HG03175 (cell line): ENCODE measurements at regions not wholly inside any gene's neighbourhood (a gene's known extent, or its start where the extent isn't known, plus 50 kb on each side); places are given as distances from the start of the nearest gene placed in this dataset.

Experiments used
- ATAC-seq: cut with Tn5 transposase; IDR thresholded peaks from one replicate; pipeline ENCODE4 v1.9.1; 2021; ENCODE audit warnings: mild to moderate bottlenecking, moderate library complexity; ENCODE audit not compliant: unreplicated experiment

DNA sequence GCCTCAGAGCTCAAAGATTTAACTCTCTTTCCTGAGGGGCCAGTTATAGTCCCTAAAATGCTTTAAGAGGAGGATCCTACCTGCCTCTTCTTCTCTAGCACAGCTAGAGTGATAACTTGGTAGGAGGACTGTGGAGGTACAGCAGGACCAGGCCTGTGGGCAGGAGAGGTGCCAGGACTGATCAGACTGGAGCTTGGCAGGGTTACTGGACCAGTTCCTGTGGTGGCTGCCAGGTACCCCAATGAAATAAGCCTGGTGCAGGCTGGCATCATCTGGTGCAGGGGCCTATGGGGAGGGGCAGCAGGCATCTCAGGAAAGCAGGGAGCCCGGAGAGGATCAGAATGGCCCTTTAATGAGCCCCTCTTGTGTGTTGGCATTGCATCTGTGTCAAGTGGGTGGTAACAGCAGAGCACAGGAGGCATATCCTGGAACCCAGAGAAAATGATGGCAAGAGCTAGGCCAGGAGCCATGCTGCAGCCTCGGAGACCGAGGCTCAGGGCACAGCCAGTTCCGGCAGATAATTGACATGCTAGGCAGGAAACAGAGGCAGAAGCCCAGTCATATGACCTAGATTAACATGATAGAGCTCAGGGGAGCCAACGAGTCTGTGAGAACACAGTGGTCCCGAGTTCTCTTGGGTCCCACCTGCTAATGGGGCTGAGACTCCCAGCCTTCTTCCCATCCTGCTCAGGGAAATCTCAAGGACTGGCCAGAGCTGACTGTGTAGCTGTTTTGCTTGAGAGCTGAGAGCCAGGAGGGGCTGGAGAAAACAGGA lies 187.5 kb upstream of the ZBED5 start:
- ATAC-seq: no peak

DNA sequence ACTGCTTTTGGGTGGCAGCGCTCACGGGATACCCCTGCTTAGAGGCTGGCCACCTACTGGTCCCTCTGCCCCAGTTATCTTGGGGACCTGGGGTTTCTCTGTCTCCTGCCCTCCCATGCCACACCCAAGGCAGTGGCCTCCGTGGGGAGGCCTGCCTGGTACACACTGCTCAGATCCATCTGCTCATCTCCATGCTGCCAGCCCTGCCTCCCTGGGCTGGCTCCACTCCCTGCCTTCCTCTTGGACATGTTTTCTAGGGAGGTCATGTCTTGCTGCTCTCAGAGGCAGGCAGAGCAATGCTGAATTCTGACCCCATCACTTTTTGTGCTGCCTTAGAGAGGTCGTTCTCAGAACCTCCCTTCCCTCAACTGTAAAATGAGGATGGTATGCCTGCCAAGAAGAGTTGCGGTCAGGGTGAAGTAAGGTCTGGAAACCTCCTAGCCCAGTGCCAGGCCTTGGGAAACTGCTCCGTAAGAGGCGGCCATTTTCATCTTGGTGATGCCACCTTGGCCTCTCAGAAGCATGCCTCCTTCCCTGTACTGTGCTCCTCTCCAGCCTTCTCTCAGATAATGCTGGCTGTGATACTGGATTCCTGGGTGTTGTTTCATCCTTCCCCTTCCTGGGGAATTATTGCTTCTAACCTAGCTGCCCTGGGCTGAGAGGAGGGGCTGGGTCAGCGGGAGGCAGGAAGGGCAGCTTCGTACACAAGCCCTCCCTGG lies 186.4 kb upstream of the ZBED5 start:
- ATAC-seq: no peak

DNA sequence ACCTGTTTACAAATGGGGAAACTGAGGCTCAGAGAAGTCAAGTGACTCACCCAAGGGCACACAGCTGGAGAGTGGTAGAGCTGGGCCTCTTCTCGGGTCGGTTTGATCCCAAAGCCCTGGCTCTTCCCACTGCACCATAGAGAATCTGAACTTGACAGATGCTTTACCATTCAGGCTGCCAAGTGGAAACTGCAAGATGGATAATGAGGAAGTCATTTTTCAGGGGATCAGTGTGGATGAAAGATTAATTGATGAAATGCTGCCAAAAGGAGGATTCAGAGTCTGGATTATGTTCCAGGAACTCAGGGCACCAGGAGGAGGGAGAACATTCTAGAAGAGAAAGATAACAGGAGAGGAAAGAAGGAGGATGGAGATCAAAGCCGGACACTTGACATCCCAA lies 185.9 kb upstream of the ZBED5 start:
- no peak for ATAC-seq

DNA sequence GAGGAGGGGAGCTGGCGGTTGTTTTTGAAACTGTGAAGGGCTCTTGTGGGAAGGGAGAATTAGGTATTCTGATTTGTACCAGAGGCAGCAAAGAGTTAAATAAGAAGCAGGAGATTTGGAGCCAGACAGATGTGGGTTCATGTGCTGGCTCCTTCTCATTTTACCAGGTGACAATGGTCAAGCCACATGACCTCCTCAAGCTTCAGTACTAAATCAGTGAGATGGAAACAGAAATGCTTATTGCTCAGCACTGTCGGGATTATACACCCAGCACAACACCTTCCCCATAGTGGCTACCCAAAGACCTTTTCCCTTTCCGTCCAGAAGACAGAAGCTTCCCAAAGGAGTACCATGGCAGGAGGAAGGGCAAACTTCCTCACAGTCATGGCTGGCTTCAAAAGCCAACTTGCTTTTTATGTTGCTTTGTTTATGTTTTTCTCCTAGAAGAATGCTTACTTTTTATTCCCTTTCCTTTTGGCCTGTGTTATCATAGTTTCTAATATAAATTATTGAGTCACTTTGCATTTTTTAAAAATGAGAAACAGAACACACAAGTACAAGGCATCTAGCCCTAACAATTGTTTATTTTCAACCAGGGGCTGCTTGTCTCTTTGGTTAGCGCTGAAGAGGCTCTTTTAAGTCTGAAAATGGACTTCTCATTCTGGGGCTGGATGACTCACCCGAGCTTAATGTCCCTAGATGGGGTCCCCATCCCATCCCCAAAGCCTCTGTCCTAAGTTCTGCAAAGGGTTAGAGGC lies 181.5 kb upstream of the ZBED5 start:
- no peak for ATAC-seq

DNA sequence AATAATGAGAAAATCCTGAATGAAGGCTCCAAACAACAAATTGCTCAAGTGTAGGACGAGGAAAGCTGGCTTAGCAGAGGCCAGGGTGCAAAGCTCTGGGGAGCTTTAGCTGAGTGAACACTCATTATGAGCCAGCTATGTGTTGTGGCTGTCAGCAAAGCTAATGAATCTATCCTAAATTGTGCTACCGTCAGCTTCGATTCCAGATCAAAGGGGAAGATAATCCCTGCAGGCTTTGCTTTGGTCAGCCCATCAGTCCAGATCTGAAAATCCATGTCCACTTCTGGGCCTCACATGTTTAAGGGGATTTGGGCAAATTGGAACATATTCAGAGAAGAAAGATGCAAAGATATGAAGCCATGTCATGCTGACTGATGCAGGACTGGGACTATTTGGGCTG lies 180.9 kb upstream of the ZBED5 start:
- ATAC-seq: no peak

DNA sequence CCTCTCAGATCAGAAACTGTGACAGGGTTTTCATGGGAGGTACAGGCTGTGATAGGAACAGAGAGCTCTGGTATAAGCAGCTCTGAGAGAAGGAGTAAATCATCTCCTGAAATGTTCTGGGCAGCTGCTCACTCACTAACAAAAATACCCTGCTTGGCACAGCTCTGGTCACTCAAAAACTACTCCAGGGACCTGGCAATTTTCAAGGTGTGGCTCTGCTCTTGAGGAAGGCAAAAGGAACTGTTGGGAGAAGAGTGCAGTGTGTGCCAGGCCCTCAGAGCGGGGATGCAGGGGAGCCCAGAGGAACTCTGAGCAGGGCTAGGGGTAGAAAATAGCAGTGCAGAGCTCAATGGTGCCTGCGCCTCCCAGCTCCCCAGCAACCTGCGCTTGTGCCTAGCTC lies 180.5 kb upstream of the ZBED5 start:
- ATAC-seq: no peak

DNA sequence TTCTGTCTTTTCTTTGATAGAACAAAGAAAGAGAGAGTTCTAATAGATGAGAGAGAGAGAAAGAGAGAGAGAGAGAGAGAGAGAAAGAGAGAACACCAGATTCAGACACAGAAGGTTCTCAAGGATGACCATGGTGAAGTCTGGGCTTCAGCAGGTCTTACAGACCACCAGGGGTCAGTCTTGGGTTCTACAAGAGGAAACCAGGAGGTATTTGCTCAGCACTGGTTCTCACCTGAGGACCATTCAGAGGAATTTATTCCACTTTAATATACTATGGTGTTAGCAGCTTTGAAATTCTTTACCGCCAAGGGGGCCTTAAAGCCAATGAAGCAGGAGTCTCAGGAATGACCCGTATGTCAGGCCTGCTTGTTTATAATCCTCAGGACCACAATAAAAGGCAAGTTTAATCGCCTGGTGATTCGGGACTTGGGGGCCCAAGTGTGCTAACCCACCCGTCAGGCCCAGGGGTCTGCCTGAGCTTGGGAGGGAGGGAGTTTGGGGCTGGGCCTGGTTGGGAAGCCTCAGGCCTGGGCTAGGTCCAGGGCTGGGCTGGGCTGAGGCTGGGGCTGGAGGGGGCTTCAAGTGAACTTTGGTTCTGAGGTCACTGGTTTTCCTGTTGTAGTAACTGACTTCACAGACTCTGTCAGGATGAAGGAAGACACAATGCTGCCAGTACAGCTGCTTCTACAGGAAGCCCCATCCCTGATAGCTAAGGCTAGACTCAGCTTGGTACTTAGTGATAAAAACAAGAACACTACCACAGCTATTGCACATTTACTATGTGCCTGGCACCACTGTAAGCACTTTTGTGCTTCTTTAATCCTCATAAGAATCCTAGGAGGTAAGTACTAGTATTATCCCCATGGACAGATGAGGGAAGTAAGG lies 179.2 kb upstream of the ZBED5 start:
- ATAC-seq: peak; percentile 73

DNA sequence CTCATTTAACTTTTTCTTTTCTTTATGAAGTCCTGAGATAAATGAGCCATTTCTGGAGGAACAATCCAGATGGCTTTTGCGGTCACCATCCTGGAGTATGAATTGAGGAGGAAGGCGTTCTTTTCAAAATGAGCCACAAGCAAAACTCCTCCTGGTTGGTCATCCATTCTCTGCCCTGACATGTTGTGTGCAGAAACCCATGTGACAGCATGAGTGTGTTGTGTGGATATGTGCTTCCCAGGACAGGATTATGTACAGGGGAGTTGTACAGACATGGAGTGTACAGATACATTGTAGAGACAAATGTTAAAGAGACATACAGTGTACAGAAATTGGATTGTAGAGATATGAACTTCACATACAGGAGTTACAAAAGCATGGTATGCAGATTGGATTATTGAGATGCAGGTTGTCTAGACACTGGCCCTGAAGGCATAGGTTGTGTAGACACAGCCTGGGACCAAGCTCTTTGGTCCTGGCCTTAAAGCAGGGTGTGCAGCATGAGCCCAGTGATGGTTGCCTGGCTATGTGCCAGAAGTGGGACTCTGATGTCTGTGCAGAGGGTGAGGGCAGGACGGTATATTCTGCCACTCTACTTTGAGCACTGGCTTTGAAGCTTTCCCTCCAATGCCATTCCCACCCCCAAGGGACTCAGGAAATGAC lies 178.5 kb upstream of the ZBED5 start:
- ATAC-seq: no peak

DNA sequence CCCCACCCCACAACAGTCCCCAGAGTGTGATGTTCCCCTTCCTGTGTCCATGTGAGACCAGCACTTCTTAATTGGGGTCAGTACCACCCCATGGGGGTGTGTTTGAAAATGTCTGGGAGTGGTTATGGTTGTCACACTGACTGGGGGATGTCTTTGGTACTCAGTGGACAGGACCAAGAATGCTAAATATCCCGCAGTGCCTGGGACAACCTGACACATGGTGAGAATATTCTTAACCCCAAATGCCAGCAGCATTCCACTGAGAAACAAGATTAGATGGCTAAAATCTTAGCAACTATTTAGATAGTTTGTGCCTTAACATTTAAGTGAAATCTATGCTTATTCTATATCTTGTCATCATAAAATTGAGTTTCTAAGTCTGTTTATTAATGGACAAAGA lies 177.5 kb upstream of the ZBED5 start:
- no peak for ATAC-seq

DNA sequence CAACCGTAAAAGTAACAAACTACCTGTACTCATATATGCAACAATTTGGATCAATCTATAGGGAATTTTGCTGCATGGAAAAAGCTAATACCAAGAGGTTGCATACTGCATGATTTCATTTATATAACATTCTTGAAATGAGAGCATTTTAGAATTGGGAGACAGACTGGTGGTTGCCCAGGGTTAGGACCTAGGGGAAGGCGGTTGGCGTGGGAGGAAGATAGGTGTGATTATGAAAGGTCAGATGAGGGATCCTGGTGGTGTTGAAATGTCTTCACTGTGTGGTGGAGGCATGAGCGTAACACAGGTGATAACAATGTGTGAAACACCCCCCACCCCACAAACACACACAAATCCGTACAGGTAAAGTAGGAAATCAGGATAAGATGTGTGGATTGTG lies 176.6 kb upstream of the ZBED5 start:
- no peak for ATAC-seq

DNA sequence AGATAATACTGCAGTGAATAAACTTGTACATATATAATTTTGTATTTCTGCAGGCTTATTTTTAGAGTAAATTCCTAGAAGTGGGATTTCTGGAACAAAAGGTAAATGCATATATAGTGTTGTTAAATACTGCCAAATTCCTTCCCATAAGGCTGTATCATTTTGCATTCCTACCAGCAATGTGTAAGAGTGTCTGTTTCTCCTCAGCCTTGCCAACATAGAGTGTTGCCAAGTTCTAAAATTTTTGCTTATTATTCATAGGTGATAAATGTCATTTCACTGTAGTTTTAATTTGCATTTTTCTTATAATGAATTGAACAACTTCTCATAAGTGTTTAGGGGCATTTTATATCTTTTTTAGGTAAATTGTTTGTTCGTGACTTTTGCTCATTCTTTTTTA lies 174.2 kb upstream of the ZBED5 start:
- ATAC-seq: no peak

DNA sequence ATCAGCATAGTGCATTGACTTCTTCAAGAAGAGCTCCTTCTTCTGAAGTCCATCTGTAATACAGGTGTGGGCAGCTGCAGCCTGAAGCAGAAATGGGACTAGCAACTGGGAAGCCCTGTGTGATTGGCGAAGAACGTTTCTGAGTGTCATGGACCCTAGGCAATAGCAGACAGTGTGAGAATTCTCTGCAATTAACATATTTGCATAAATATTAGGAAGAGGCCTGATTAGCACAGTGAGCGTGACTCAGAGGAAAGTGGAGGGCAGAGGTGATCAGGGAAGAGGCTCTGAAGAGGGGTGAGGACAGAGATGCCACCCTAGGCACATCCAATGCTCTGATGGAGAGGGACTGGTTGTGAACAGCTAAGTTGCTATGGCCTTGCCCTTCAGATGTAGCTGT lies 171.2 kb upstream of the ZBED5 start:
- ATAC-seq: no peak

DNA sequence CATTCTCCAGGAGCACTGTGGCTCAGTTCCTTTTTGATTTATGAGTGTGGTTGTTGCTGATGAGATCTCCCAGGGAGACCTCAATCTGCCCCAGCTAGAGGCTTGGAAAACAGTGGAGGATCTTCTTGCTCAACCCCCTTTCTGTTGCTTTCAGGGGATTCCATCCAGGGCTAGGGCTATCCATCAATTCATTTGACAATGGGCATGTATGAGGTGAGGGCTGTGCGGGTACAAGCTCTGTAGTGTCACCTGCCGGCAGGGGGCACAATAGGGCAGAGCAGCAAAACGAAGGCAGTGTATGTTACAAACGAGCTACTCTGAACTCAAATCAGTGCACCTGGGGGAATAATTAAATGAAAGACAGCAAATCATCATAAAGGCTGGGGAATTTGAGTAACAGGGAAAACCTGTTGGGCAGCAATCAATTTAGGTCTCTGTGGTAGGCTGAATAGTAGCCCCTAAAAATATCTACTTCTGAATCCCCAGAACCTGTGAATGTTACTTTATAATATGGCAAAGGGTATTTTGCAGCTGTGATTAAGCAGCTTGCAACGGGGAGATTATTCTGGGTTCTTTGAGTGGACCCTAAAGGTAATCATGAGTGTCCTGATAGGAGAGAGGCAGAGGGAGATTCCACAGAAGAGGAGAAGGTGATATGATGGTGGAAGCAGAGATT lies 170.3 kb upstream of the ZBED5 start:
- ATAC-seq: peak; percentile 75

DNA sequence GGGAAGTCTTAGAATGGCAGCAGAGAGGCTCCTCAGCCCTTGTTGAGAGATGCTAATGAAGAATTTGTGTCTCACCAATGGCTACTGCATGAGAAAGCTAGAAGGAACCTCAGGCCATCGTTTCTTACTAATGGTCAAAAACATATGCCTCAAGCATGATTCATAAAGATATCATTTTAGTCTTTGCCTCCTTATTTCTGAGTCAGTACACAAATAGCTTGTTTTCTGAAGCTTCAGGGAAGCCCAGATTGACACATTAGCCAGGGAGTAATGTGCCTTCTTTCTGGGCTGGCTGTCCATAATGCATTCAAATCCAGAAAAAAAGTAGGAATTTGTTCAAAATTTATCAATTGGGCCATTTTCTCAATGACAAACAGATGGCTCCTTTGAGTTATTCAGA lies 169.4 kb upstream of the ZBED5 start:
- ATAC-seq: no peak

DNA sequence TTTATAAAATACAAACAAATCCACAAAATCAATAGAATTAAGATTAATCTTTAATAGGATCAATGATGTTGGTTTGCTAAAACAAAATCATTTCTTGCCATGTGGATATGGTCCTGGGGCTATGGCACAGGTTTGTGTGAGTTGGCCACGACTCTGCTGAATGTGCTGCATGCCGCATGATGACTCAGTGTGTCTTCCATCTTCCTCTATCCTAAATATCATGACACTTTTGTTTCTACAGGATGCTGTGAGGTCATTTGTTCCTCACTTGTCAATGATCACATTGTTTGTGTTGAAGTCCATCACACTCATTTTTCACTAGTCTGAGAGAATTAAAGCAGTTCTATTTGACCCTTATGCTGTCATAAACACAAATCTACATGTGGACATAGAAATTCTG lies 167.2 kb upstream of the ZBED5 start:
- ATAC-seq: no peak

DNA sequence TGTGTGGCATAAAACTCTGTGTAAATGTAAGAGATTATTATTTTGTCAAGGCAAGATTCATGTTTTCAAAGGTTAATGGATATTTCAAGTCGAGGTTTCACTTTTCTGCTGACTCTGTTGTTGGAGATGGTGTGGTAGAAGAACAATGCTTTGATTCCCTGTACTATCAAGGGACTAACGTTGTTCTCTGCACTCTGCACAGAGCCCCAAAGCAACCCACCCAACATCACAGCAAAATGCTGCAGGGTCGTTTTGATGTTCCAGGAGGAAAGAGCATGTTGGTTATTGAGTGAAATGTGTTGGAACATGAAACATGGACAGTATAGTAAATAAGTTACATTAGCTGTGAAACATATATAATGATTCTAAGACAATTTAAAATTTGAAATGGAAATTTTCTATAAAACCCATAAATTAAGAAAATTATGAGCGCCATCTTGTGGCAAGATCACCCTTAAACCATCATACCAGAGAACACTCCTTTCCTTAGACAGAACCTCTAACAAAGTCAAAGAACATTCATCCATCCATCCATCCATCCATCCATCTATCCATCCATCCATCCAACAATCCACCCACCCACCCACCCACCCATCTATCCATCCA lies 164.4 kb upstream of the ZBED5 start:
- ATAC-seq: no peak

DNA sequence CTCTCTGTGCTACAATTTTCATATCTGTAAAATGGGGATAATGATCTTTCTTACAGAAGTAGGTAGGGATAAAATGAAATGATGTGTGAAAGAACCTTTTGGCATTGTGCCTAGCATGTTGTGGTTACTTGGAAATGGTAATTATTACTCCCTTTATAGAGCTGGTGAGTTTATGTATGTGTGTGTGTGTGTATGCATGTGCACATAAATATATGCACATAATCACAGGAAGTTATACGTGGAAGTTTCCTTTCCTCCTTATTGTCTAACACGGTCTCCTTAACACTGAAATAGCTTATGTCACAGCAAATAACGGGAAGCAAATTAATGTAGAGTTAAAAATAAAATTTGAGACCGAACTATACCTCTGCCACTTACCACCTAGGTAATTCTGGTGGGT lies 163.7 kb upstream of the ZBED5 start:
- ATAC-seq: no peak

DNA sequence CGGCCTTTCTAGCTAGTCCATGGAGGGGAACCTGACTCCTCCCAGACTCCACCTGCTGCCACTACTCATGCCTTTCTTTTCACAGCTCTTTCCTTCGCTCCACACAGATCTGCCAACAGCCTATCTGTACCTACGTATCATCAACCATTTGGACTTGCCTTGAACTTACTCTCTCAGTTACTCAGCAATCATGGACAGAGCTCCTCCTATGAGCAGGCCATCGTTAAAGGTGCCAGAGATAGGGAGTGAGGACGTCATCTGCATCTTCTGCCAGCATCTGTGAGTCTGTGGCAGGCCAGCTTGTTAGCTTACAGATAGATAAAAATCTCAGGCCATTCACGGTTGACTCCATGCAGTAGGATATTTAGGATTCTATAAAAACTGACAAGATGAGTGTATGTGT lies 162.9 kb upstream of the ZBED5 start:
- no peak for ATAC-seq

DNA sequence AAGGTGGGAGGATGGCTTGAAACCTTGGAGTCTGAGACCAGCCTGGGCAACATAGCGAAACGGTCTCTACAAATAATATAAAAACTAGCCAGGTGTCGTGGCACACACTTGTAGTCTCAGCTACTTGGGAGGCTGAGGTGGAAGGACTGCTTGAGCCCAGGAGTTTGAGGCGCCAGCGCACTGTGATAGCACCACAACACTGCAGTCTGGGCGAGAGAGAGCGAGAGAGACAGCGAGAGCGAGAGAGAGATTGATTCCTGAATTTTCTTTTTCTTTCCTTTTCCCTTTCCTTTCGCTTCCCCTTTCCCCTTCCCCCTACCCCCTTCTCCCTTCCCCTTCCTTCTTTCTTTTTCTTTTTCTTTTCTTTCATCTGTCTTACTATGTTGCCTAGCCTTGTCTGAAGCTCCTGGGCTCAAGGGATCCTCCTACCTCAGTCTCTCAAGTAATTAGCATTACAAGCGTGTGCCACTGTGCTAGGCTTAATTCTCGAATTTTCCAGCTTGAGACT lies 162.4 kb upstream of the ZBED5 start:
- no peak for ATAC-seq
